ENCODE measurements at regions not wholly inside any gene's neighbourhood (a gene's known extent, or its start where the extent isn't known, plus 50 kb on each side); places are given as distances from the start of the nearest gene placed in this dataset.
"Not testable (repeated sequence)": the region's sequence is repeated elsewhere in the genome, so short reads cannot be mapped to it uniquely, and the experiment has no call there.

DNA sequence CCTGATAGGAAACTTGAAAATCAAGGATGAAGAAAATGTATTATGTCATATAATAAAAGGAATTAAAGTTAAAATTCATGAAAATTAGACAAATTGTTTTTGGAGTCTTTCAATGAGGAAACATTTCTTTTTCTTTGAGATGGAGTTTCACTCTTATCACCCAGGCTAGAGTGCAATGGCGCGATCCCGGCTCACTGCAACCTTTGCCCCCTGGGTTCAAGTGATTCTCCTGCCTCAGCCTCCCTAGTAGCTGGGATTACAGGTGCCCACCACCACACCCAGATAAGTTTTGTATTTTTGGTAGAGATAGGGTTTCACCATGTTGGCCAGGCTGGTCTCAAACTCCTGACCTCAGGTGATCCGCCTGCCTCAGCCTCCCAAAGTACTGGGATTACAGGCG is 285.7 kb downstream of the CYRIA start:
- TF ChIP-seq, protein P1, sequence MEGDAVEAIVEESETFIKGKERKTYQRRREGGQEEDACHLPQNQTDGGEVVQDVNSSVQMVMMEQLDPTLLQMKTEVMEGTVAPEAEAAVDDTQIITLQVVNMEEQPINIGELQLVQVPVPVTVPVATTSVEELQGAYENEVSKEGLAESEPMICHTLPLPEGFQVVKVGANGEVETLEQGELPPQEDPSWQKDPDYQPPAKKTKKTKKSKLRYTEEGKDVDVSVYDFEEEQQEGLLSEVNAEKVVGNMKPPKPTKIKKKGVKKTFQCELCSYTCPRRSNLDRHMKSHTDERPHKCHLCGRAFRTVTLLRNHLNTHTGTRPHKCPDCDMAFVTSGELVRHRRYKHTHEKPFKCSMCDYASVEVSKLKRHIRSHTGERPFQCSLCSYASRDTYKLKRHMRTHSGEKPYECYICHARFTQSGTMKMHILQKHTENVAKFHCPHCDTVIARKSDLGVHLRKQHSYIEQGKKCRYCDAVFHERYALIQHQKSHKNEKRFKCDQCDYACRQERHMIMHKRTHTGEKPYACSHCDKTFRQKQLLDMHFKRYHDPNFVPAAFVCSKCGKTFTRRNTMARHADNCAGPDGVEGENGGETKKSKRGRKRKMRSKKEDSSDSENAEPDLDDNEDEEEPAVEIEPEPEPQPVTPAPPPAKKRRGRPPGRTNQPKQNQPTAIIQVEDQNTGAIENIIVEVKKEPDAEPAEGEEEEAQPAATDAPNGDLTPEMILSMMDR (IDR thresholded peaks at IDR 0.05 in 8 of 11, conservative IDR thresholded peaks at IDR 0.05 in 3 of 11): not testable (repeated sequence)
- not testable (repeated sequence) for TF ChIP-seq POLR2A, POLR2AphosphoS5 (IDR thresholded peaks at IDR 0.05)
